ENCODE measurements at regions not wholly inside any gene's neighbourhood (a gene's known extent, or its start where the extent isn't known, plus 50 kb on each side); places are given as distances from the start of the nearest gene placed in this dataset.
"Not testable (repeated sequence)": the region's sequence is repeated elsewhere in the genome, so short reads cannot be mapped to it uniquely, and the experiment has no call there.

DNA sequence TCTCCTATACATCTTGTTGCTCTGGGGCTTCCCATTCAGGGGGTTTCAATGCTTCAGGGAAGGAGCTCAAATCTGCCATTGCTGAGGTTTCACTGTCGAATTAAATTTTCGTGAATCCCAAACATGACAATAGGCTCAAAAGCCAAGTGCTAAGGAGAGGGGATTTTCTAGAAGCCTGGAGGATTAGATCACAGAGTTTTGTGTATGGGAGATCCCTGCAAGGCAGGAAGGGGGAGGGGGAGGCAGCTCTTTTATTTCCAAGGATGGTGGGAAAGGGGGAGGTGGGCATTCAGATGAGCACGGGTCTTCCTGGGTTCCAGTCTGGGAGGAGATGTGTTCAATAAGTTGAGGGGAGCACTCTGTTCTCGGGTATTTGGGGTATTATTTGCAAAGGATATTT lies 69.9 kb upstream of the DLG1 start:
- DNase-seq (ENCODE audit: low read depth): no peak

DNA sequence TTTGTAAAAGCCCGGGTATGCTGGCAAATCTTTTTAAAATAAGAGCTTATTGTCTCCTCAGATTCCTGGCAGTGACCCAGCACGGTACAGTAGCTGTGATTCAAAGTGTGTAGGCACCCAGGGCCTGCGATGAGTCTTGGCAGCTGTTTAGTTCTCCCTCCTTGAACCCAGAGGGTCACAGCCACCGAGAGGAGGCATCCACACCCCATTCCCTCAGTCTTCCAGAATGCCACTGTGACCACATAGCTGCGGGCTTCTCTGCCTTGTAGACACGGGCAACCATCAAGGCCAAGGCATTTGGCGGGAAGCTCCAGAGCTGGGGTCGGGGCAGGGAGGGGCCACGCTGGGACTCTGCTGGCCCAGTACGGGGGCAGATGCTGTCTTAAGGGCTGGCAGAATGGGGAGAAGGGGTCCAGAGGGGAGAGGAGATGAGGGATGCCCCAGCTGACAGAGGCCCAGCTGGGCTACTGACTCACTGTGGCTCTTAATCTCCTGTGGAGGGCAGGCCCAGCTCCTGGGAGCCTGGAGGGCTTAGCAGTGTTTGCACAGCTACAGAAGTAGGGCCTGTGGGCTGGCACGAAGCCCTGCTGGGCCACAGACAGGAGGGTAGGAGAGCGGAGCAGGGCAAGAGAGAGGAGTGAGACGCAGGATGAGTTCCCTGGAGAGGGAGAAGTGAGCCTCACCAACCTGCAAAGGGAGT lies 68.8 kb upstream of the DLG1 start:
- no peak for DNase-seq (ENCODE audit: low read depth)

DNA sequence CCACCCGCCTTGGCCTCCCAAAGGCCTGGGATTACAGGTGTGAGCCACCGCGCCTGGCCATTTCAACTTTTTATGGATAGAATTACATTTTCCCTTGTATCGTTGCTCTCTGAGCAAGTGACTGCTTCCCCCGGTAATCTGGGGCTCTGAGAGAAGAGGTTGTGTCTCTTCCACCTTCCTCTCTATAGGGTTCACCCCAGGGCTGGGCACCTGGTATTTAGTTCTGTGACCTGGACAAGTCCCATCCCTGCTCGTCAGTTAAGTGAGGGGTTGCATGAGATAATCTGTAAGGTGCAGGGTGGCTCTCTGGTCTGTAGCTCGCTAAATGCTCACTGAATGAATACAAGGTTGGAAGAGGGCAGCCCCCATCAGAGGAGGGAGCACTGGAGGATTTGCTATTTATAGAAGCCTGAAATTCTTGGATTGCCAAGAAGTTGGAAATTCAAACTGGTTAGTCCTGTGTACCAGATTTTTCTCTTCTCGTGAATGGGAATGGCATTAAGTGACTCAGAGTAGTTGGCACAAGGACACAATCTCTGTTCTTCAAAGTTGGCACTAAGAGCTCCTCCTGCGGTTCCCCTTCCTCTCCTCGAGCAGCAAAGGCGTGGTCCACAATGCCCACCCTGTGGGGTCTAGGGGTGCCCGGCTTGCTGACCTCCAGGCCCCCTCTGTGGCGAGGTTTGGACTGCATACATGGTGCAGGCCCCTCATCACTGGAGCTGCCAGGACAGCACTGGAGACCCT lies 68.1 kb upstream of the DLG1 start:
- DNase-seq (ENCODE audit: low read depth): no peak

DNA sequence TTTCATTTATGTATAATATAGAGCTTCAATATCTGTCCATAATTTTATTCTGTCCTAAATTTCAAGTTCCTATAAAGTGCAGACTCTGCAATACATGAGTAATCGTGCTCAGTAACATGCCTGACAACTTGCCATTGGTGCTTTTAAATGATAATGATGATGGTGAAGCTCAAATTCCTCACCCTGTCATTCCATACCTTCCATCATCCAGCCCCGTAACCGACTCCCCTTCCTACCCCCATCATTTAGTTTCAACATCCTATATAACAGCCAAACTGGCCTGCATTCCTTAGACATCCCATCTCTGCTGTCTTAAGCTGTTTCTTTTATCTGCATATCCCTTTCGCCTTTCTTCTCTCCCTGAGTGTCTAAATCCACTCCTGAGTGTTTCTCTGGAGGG lies 67.2 kb upstream of the DLG1 start:
- DNase-seq (ENCODE audit: low read depth): no peak

DNA sequence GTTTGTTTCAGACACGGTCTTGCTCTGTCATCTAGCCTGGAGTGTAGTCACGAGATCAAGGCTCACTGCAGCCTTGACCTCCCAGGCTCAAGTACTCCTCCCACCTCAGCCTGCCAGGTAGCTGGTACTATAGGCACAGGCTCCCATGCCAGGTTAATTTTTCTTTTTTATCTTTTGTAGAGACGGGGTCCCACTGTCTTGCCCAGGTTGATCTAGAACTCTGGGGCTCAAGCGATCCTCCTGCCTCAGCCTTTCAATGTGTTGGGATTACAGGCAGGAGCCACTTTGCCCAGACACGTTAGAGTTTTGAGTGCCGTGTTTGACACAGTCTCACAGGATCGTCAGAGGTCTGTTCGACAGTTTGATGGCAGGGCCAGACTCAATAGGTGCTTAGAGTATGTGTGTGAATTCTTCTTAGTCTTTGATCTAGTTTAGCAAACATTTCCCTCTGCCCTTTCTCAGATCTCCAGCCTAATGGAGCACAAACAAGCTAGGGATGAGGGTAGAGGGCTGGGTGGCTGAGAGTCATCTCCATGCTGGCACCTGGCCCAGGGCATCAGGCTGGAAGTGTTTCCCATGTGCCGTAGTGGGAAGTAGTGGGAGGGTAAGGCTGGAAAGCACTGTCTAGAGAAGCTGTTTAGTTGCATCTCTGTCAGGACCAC lies 66.1 kb upstream of the DLG1 start:
- DNase-seq (ENCODE audit: low read depth): no peak

DNA sequence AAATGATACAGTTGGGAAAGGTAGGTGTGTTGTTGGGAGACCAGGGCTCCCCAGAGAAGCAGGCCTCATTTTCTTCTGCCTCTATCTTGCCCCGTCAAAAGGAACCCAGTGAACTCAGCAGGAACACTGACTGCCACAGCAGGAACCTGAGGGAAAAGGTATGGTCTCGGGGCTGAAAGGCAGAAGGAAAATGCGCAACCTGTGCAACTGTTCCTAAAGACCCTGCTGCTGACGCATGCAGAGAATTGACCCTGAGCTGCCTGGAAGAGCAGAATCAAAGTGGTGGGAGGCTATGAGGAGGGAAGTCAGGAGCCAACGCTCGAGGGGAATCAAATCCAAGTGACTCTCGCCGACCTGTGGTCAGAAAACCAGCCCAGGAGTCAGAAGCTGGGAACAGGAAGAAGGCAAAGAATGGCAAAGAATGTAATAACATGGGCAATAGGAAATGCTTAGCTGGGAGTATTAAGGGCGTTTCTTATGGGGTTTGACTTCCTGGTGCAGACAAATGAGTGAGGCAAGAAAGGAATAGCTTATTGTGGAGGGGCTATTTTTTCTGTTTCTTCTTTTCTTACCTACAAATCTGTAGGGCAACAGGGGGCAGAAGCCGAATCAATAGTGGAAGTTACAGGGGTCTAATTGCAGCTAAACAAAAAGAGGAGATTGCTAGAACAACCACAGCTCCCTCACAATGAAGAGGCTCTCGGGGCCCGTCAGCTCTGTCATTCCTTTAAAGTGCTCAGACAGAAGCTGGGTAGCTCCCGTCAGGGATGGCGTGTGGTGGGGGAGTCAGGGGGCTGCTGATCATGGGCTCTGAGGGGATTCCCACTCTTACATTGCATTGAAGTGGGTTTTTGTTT lies 65.4 kb upstream of the DLG1 start:
- DNase-seq (ENCODE audit: low read depth): no peak

DNA sequence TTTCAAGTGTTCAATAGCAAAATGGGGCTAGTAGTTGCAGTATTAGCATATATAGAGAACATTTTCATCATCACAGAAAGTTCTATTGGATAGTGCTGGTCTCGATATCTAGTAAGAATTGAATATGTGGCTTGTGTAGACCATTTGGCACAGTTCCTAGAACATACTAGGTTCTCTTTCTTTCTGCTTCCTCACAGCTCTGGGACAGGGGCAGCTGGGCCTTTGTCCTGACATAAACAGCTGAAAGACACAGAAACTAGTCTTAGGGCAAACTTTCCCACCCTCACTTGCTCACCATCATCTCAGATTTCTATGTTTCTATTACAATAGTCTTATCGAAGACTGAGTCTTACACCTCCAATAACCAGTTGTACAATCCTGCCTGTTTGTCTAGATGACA lies 63.7 kb upstream of the DLG1 start:
- DNase-seq (ENCODE audit: low read depth): no peak

DNA sequence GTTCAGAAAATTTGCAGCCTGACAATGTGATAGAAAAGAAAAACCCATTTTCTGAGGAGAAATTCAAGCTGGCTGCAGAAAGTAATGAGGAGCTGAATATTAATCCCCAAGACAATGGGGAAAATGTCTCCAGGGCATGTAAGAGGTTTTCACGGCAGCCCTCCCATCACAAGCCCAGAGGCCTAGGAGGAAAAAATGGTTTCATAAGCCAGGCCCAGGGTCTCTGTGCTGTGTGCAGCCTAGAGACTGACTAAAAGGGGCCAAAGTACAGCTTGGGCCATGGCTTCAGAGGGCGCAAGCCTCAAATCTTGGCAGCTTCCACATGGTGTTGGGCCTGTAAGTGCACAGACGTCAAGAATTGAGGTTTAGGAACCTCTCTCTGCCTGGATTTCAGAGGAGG lies 61.7 kb upstream of the DLG1 start:
- DNase-seq (ENCODE audit: low read depth): not testable (repeated sequence)

DNA sequence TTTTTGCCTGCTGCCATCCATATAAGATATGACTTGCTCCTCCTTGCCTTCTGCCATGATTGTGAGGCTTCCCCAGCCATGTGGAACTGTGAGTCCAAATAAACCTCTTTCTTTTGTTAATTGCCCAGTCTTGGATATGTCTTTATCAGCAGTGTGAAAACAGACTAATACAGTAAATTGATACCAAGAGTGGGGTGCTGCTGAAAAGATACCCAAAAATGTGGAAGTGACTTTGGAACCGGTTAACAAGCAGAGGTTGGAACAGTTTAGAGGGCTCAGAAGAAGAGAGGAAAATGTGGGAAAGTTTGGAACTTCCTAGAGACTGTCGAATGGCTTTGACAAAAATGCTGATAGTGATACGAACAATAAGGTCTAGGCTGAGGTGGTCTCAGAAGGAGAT lies 61.1 kb upstream of the DLG1 start:
- DNase-seq (ENCODE audit: low read depth): not testable (repeated sequence)

DNA sequence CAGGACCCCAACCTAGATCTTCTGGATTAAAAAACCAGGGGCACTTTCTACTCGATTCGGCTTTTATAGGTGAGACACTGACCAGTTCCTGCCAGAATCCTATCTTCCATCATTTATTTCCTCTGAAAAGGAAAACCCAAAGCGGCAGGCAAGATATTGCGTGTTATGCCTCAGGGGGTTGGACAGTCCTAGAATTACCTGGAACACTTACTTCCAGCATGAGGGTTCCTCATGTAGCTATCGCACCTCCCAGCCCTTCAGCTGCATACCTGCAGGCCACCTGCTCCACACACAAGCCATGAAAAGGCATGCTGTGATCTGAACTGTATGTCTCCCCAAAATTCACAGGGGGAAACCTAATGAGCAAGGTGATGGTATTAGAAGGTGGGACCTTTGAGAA lies 58.3 kb upstream of the DLG1 start:
- no peak for DNase-seq (ENCODE audit: low read depth)

DNA sequence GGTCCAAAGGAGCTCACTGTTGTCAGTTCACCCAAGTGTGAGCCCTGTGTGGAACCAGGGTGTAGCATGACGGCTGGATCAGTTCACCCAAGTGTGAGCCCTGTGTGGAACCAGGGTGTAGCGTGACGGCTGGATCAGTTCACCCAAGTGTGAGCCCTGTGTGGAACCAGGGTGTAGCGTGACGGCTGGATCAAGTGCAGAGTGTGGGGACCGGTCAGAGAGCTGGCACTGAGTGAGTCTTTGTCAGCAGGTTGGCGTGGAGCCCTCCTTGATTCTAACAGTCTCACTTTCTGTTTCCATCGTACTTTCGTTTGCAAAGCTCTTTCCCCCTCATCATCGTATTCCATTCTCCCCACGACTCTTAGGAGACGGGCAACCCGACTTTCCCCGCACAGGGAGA lies 57.9 kb upstream of the DLG1 start:
- no peak for DNase-seq (ENCODE audit: low read depth)

DNA sequence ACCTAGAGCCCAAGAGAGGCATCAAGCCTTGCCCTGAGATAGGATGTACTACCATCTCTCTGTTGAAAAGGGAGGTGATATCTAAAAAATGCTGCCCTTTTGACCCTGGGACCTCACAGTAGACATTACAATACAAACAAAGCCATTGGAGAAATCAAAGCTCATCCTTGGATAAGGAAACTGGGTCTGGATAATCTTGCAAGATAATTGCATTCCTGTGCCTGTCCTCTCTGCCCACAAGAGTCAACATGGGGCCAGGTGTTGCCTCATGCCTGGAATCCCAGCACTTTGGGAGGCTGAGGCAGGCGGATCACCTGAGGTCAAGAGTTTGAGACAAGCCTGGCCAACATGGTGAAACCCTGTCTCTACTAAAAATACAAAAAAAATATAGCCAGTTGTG lies 57.3 kb upstream of the DLG1 start:
- no peak for DNase-seq (ENCODE audit: low read depth)

DNA sequence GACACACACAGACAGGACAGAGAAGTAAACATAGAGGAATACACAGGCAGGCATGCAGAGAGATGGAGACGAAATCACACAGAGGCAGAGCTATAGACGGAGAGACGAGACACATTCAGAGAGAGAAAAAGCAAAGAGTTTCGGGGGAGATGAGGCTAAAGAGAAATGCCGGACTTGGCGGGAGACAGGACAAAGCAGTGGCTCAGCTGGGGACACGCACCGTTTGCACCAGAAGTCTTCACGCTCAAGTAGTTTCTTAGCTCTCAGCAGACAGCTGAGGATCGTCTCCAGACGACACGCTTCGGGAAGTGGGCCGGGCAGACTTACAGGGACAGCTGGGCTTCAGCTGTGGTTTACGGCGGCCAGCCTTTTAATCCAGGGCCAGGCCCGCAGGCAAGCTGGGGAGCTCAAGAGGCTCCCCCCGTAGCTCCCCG lies 56.2 kb upstream of the DLG1 start:
- DNase-seq (ENCODE audit: low read depth): no peak

DNA sequence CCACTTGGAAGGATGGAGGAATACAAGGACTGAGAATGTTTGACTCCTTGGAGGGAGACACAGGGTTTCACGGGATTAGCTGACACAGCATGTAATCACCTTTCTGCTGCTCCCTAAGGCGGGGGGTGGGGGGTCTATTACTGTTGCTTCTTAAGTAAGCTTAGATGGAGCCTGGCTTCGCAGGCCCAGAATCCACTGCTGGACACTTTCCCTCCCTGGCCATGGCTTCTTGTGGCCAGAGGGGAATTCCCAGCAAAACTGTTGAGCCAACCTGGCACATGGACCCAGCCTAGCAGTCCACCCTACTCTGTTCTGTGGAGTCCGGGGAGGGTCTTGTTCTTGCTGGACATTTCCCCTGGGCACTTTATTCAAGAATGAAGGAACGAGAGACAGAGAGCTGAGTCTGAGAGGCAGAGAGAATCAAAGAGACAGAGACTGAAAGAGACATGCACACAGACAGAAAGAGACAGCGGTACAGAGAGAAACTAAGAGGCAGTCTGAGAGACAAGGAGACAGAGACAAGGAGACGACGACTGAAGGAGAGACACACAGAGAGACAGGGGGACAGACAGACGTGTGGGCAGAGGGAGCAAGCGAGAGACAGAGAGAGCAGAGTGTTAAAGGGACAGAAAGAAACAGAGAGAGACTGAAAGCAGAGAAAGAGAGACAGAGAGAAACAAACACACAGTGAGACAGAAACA lies 55.6 kb upstream of the DLG1 start:
- no peak for DNase-seq (ENCODE audit: low read depth)

DNA sequence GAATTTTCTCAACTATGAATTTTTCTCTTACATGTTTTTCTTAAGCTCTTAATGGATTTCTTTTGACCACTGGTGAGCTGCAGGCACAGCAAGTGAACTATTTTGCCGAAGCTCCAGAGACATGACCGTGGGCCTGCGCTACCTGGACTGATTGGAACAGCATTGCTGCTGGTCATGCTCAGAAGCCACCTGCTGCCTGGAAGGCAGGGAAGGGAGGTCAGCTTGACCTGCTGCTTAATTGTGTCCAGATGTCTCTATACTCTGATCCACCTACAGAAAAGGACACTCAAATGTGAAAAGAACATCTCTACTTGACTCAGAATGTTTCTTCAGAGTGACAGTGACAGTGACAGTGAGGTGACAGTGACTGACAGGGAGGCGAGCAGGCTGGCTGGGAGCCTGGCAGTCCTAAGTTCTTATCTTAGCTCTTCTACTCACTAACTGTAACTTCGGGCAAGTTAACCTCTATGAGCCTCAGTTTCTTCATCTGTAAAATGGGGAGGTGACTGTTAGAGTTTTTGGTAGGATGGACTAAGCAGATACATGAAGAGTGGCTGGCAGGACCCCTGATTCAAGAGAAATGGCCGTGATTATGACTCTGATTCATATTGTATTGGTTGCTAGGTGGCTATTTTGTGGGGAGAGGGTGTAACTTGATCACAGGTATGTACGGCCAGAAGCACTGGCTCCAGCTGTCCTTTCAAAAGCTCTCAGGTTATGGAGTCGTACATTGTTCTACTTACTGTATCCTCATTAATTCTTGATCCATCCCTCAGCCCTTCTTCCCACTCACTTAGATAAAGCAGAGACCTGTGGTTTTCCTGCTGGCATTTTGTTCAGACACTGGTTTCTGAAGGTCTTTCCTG lies 54.8 kb upstream of the DLG1 start:
- no peak for DNase-seq (ENCODE audit: low read depth)

DNA sequence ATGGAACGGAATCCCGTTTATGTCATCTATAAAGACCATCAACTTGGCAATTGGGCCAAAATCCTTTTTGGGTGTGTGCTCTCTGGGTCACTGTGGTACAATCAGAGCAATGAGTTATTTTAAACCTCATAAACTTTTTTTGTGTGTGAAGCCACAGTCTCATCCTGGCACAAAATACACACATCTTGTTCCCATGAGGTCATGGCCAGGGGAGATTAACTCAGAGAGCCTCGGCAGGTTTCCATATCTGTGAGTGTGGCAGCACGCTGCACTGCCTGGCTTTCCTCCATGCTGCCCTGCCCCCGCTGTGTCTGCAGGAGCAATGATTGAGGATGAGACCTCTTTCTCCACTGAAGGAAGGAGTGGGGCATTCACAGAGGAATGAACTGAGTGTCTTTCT lies 54.0 kb upstream of the DLG1 start:
- no peak for DNase-seq (ENCODE audit: low read depth)

DNA sequence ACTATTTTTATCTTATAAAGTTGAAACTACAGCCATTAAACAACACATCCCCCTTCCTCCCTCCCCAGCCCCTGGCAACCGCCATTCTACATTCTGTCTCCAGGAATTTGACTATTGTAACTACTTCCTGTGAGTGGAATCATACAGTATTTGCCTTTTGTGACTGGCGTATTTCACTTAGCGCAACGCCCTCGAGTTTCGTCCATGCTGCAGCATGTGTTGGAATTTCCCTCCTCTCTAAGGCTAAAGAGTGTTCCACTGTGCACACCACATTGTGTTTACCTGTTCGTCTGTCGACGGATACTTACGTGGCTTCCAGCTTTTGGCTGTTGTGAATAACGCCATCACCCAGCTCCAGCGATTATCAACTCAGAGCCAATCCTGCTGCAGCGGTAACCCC lies 52.0 kb upstream of the DLG1 start:
- DNase-seq (ENCODE audit: low read depth): no peak

DNA sequence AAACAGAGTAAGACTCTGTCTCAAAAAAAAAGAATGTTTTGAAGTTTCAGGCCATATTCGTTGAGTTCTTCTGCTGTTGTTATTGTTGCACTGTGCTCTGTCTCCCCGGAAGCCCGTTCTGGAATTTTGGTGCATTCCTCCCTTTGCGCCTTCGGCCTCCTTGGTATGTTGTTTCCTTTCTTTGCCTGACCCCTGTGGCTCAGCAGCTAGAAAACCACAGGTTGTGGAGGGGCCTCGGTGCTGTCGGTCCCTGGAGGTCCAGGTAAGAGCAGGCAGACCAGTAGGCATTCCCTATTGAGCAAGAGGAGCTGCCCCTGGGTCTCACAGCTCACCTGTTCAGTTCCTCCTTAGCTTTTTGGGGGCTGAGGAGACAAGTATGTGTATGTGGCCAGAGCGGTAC lies 51.0 kb upstream of the DLG1 start:
- no peak for DNase-seq (ENCODE audit: low read depth)

All from HS-5 (cell line).